ENCODE measurements at regions not wholly inside any gene's neighbourhood (a gene's known extent, or its start where the extent isn't known, plus 50 kb on each side); places are given as distances from the start of the nearest gene placed in this dataset.

DNA sequence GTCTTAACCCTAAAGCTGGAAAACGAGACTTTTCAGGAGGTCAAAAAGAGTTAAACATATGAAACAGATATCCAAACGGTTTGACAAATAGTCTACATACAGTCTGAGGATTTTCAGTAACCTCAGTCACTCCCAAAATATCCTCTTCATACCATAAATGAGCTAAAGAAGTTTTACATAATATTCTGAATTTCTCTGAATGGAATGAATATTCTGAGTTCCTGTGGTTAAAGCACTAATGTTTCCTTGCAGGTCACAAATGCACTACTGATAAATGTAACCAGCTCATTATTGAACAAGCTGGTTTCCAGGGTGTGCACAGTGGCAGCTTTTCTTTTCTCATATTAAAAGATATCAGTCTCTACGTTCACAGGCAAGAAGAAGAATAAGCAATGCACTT is 137.4 kb upstream of the POU1F1 start:
- DNase-seq (ENCODE audit: low read depth) = no peak

DNA sequence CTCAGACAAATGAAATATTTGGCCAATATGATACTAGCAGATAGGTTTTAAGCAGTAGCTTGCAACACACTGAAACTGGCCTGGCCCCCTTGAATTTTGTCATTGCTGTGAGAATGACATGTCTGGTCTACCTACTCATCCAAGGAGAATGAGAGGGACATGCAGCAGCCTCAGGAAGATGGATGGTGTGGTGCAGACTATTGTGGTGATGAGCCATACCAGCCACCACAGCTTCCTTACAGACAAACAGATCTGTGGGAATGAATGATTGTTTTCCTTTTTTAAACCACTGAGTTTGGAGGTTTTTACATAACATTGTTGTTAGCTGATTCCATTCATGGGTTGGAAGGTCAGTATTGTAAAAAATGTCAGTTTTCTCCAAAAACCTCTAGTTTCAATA is 133.7 kb upstream of the POU1F1 start:
- DNase-seq (ENCODE audit: low read depth) = no peak

DNA sequence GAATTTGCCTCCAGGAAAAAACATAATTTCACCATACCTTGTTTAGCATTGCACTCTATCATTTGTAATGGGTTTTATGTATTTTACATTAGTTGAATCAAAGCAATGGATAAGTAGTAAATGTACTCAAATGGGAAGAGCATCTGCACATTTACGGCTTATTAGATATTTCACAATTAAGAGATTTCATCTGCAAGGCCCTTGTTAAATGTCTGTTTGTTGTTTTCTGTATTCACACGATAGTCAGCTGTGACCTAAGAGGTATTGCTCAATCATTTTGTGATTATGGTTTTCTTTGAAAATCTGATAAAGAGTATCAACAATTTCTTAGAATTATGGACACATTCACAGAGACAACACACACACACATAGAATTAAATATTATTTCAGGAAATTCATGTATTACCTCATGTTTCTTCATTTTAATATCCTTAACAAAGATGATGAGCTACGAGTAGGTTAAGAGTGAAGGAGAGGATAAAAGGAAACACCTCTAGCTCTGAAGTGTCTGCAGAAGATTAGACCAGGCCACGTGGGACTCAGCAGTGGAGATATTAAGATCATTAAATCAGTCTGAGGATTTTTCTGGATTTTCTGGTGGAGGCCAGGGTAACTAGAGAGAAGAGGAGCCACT is 121.9 kb upstream of the POU1F1 start:
- no peak for DNase-seq (ENCODE audit: low read depth)

DNA sequence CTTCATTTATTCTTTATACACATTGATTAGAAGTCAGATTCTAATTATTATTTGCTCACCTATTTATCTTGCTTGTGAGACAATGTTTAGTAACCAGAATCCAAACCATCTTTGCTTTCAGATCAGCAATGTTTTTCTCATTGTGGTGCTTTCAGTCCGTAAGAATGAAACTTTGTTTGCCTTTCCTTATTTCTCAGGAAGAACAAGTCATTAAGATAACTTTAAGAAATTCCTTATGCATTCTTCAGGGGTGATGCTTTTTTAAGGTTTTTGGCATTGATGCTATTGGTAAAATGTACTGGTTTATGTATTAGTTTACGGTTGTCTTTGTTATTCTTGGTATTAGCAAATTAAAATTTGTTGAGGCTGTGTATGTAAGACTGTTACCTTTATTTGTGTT is 120.8 kb upstream of the POU1F1 start:
- no peak for DNase-seq (ENCODE audit: low read depth)

DNA sequence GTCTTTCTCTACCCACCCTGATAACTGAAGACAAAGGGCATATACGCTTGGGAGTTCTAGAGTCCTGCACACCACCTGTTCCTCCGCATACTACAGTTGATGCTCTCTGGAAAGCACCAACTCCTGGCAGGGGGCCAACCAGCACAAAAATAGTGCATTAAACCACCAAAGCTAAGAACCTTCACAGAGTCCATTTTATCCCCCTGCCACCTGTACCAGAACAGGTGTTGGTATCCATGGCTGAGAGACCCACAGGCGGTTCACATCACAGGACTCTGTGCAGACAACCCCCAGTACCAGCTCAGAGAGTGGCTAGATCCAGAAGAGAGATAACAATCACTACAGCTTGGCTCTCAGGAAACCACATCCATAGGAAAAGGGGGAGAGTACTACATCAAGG is 114.4 kb upstream of the POU1F1 start:
- no peak for DNase-seq (ENCODE audit: low read depth)

DNA sequence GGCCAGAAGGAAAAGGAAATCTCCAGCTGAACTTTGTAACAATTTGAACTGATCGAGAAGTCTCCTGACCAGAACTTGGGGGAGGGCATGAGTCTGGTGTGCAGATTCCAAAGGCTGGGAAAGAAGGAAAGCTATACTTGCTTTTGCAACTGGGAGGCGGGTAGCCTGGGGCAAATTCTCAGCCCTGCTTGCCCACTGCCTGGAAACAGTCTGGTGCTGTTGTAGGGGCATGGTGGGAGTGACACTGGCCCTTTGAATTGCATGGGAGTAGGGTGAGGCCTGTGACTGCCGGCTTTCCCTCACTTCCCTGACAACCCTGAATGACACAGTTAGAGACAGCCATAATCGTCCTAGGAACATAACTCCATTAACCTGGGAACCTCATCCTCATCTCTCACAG is 114.0 kb upstream of the POU1F1 start:
- DNase-seq (ENCODE audit: low read depth) = no peak

DNA sequence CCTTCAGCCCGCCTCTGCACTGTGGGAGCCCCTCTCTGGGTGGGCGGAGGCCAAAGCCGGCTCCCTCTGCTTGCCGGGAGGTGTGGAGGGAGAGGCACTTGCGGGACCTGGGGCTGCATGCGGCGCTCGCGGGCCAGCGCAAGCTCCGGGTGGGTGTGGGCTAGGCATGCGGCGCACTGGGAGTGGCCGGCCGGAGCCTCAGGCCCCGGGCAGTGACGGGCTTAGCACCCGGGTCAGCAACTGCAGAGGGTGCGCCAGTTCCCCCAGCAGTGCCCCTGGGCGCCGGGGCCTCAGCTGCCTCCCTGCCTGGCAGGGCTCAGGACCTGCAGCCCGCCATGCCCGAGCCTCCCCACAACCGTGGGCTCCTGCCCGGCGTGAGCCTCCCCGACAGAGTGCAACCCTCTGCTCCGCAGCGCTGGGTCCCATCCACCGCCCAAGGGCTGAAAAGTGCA is 98.9 kb upstream of the POU1F1 start:
- DNase-seq (ENCODE audit: low read depth) = no peak

DNA sequence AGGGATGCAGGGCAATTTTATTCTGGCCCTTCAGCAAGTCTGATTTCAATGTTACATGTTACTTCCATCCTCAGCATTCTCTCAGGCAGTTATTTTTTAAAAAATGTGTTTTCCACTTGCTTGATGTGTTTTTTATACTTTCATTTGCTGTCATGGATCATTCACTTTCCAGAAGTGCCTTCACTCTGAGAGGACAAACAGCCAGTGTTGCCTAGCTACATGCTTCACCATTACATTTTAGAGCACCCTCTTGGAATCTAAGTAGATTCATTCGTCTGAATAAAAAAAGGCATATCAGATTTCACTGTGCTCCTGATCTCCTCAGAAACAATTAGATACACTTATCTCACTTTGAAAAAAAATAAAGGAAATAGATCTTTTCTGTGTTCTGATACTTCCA is 93.6 kb upstream of the POU1F1 start:
- DNase-seq (ENCODE audit: low read depth) = no peak

DNA sequence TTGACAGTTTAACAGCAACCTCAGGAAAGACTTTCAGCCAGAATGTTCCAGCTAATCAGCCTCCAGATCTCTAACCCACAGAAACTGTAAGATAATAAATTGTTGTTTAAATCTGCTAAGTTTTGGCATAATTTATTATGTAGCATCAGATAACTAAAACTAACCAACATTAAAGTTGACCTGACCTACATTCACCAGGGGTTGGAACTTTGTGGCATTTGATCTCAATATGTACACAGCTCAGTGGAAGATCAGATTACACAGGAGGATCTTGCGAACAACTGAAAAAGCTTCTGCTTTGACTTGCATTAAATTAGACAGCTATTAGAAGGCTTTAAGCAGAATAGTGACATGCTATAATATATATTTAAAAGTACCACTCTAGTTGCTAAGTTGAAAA is 91.4 kb upstream of the POU1F1 start:
- no peak for DNase-seq (ENCODE audit: low read depth)

DNA sequence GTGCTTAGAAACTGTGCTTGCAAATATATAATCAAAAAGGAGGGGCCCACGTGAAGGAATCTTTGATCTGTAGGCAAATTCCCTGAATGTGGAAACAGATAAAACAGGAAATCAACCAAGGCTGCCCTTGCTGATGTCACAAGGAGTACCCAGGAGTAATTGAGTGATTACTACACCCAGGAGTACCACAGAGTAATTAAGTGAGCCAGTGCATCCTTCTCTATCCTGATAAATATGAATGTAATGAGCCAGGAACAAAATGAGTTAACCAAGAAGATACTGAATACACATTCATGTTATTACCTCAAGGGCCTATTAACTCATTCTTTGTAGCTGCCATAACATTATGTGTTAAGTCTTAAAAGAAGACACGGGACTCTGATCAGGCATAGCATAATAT is 87.3 kb upstream of the POU1F1 start:
- DNase-seq (ENCODE audit: low read depth) = no peak

DNA sequence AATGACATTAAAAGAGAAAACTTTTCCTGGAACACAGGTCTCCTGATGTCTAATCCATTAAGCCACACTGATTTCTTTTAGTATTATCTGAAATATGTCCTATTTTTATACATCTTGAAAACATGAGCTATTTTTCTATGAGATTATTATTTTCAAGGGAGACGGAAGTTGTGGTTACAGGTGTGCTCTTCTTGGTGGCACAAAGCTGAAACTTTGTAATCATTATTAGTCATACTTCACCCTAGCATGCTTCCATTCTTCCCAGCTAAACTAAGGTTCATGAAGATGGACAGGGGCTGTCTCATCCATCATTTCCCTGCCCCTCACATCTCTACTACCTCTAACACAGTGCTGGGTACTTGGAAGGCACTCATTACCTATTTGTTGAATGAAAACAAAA is 85.6 kb upstream of the POU1F1 start:
- no peak for DNase-seq (ENCODE audit: low read depth)

DNA sequence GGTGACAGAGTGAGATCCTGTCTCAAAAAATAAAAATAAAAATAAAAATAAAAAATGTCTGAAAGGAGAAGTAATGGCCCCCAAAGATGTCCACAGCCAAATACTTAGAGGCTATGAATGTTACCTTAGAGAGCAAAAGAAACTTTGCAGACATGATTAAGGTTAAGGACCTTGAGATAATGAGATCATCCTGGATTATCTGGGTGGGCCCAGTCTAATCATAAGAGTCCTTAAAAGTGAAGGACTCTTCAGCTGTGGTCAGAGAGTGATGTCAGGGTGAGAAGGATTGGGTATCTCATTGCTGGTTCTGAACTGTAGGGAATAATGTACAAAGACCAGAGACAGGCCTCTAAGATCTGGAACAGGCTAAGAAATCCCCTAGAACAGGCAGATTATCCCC is 84.9 kb upstream of the POU1F1 start:
- no peak for DNase-seq (ENCODE audit: low read depth)

DNA sequence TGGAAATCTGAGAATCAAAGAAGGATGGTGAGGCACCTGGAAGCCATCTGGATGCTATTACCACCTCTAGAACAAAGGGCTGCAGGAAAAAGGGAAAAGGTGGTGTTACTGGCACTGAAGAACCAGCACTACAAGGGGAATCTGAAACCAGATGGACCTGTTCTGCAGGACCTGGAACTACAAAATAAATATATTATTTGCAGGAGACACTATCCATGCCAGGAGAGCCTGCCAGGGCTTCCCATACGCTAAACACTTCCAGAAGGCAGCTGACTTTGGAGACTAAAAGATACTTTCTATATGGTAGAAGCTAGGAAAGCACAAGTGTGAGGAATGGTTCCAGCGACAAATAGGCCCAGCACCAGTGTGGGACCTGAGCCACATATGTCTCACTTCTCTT is 83.4 kb upstream of the POU1F1 start:
- DNase-seq (ENCODE audit: low read depth) = no peak

DNA sequence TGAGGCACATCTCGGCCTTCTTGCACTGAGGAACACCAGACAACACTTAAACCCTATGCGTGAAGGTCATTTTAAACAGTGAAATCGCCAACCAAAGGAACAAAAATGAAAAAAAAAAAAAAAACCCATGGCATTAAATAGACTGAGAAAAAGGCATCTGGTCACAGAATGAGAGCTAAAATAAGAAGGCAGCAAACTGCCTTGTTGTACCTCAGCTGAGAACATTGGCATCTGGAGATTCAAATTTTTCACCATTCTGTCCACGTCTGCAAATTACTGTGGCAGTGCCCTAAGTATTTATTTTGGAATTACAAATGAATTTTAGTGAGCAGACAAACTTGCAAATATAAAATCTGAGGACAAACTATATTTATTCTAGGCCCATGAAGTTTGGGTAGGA is 82.6 kb upstream of the POU1F1 start:
- DNase-seq (ENCODE audit: low read depth) = no peak

DNA sequence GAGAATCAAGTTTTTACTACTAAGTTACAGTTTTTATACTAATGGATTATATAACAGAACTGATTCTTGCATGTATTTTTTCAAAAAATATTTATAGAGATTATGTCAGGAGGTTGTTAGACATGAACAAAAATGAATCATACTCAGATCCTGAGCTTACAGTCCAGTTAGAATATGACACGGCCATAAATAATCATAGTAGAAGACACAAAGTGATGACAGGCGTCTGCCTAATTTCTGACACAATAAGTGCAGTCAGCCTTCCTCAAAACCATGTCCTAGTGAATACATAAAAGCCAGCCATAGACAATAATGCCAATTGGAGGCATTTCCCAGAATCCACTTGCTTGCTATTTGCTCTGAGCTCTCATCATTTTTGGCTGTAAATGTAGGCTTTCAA is 81.7 kb upstream of the POU1F1 start:
- DNase-seq (ENCODE audit: low read depth) = no peak

DNA sequence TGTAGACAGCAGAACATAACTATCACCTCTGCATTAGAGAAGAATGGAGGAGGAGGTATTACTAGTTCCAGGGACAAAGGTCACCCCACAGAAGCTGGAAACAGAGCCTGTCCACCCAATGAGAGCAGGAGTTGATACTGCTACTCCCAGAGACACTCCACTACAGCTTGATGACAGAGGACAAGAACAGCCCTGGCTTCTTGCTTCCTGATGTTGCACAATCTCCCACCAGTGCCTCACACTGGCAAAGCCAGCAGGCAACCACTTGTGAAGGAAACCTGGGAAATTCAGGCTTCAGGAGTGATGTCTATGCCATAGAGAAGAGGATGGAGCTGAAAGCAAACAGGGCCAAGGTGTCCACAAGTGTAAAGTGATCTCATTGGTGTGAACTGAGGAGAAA is 78.0 kb upstream of the POU1F1 start:
- no peak for DNase-seq (ENCODE audit: low read depth)

DNA sequence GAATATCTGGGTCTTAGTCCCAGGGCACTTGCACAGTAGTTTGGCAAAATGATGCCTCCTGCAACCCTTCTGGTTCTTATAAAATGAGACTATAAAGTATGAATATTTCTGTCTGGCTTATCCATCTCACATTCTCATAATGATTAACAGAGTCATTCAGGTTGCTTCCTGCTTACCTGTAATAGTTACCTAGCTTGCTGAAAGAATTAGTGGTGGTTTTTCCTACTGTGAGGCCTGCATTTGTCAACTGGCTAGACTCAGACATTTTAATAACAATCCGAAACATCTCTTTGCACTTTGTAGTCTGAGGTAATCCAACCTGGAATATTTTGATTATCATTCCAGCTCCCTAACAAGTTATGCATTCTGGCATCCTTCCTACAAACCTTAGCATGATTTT is 75.6 kb upstream of the POU1F1 start:
- DNase-seq (ENCODE audit: low read depth) = no peak

DNA sequence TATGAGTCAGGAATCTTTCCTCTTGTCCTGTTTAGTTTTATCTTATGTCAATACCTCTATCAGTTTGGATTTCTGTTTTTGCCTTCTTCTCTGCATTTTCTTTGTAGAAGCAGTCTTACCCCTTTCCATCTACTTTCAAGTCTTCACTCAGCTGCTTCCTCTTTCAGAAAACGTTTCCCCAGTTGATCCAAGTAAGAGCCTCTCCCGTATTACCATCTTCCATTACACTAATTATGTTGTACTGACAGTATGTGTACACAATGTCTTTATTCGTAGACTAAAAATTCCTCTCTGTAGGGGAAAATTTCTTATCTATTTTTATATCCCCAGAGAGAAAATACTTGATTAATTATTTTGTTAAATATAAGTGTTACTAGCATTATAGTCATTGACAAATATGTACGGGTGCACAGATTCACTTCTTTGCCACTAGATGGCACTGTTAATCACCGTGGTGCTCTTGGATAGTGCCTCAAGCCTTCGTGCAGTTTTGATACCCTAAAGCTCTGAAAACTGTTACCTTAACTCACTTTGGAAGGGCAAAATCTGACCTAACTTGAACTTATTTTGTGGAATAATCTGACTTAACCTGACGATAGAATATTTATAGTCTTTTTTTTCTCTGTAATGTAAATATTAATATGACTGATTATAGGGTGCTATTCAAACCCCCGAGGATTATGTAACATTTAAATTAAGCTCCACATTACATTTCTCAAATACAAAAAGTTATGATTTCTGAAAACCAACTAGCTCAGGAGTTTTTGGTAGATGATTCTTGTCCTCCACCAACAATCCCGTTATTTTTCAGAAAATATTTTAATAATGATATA is 74.2 kb upstream of the POU1F1 start:
- peak; percentile 21 for DNase-seq (ENCODE audit: low read depth)

DNA sequence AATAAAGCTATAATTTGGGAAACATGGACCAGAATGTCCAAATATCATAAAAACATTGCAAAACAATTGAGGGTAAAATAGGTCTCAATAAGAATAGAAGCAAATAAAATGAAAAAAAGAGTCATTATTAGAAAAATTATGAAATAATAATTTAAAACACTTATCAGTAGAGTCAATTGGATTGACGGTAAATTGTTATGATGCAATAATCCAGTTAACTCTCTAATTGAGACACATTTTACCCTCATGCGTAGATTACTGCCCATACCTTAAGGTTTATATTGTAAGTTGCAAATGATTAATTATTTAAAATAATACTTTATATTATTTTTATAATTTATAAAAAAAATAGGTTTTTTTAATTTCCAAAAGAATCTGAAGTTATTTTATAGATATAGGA is 73.4 kb upstream of the POU1F1 start:
- DNase-seq (ENCODE audit: low read depth) = no peak

DNA sequence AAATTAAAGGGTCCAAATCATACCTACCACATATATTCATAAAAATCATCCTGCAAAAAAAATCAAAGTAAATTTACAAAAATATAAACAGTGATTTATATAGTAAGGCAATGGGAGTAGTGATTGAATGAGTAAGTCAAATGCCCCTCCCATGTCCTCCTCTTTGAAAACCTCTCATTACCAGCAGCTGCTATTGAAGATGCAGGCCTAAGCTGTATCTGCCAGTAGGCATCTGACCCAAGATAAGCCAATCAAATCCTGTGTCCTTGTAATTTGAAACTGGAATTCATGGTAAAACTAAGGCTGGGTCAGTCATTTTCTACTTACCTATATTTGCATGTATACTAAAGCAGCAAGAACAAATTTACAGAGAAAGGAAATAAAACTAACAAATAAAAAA is 60.4 kb upstream of the POU1F1 start:
- no peak for DNase-seq (ENCODE audit: low read depth)

DNA sequence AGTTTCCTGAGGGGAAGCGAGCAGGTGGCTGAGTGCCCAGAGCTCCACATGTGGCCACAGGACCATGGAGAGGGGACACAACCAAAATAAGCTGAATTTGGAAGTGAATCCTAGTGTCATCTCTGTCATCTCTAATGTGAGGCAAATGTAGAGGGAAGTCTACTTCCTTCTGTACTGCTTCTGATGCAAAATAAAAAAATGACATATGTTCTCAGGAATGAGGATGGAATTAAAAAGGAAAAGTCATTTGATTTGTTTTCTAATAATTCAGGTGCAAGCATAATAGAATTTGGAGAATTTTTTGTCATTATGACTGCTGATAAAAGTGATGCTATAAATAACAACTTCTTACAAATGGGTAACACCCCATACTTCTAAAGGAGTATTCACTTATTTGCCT is 59.5 kb upstream of the POU1F1 start:
- DNase-seq (ENCODE audit: low read depth) = no peak

DNA sequence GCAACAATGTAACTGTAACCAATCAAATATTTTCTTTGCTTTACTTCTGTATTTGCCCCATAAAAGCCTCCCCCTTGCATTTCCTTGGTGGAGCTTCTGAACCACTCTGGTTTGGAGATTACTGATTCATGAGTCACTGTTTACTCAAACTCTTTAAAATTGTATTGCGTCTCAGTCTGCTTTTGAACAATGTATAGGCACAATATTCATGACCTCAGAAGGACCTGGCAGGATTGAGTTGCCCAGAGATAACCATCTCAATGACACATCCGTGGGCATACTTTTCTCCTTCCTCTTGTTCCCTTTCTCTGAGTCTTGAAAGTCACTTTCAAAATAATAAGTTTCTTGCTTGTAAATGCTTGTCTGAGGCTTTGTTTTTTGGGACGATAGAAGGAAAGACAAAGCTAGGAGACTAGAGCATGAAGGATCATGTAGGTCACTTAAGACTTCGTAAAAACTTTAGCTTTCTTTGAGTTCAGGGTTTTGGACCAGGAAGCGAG is 57.1 kb upstream of the POU1F1 start:
- peak; percentile 41 for DNase-seq (ENCODE audit: low read depth)

DNA sequence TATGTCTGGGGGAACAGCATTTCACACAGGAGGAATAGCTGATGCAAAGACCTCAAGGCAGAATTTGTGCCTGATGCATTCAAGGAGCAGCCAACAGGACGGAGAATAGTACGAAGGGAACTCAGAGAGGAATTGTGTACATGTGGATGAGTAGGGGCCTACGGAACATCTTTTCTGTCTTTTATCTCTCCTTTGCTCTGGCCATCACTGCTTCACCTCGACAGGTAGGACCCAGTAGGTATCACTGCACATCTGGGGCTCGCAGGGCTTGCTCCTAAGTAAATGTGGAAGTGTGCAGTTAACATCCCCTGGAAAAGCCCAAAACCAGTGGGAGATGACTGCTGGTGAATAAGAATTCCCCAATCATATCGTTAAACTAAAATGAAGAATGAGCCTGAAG is 56.4 kb upstream of the POU1F1 start:
- DNase-seq (ENCODE audit: low read depth) = no peak

DNA sequence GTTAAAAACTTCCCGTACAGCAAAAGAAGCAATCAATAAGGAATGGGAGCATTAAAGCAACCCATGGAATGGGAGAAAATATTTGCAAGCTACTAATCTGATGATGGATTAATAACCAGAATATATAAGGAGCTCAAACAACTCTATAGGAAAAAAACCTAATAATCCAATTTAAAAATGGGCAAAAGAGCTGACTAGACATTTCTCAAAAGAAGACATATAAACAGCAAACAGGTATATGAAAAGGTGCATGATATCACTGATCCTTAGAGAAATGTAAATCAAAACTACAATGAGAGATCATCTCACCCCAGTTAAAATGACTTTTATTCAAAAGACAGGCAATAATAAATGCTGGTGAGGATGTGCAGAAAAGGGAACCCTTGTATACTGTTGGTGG is 52.7 kb upstream of the POU1F1 start:
- DNase-seq (ENCODE audit: low read depth) = no peak

Measured in fibroblast of gingiva (primary cell).